HEK293T (cell line): ENCODE measurements at regions not wholly inside any gene's neighbourhood (a gene's known extent, or its start where the extent isn't known, plus 50 kb on each side); places are given as distances from the start of the nearest gene placed in this dataset.

ENCODE experiments used
- CTCF ChIA-PET: fragments of 350-600 bp; formaldehyde crosslinking; extraction: SDS; loops from one replicate; lab custom pipeline; 2021; ENCODE audit warnings: antibody characterized with exemption, inconsistent platforms; lab: Yijun Ruan, JAX
- POLR2A ChIA-PET: fragments of 350-600 bp; formaldehyde crosslinking; extraction: SDS; loops from one replicate; lab custom pipeline; 2020; ENCODE audit warnings: antibody characterized with exemption, inconsistent platforms; lab: Yijun Ruan, JAX
- DNase-seq: peaks from one replicate; pipeline ENCODE4 v3.0.0; 2012; ENCODE audit warnings: mixed read lengths; ENCODE audit errors: extremely low spot score
- ARNT ChIP-seq: fragments of 450-650 bp; IDR thresholded peaks from 2 replicates; pipeline ENCODE4 v1.6.1; 2017; ENCODE audit warnings: mild to moderate bottlenecking
- BHLHE40 ChIP-seq: fragments of 450-650 bp; IDR thresholded peaks from 2 replicates; pipeline ENCODE4 v1.6.1; 2016; ENCODE audit warnings: mild to moderate bottlenecking, moderate library complexity, borderline replicate concordance
- CTBP1 ChIP-seq: fragments of 450-650 bp; IDR thresholded peaks from 2 replicates; pipeline ENCODE4 v1.6.1; 2016; ENCODE audit warnings: borderline replicate concordance
- ELF4 ChIP-seq: fragments of 450-650 bp; IDR thresholded peaks from 2 replicates; pipeline ENCODE4 v1.6.1; 2017; ENCODE audit warnings: antibody characterized with exemption
- FOXA1 ChIP-seq: fragments of 450-650 bp; IDR thresholded peaks from 2 replicates; pipeline ENCODE4 v1.6.1; 2016; ENCODE audit warnings: mild to moderate bottlenecking
- FOXK2 ChIP-seq: fragments of 450-650 bp; IDR thresholded peaks from 2 replicates; pipeline ENCODE4 v1.6.1; 2016; ENCODE audit warnings: mild to moderate bottlenecking
- FOXM1 ChIP-seq: fragments of 450-650 bp; IDR thresholded peaks from 2 replicates; pipeline ENCODE4 v1.6.1; 2017; ENCODE audit warnings: mild to moderate bottlenecking, borderline replicate concordance
- HDGF ChIP-seq: fragments of 450-650 bp; IDR thresholded peaks from 2 replicates; pipeline ENCODE4 v1.6.1; 2017; ENCODE audit warnings: antibody characterized with exemption, borderline replicate concordance
- L3MBTL2 ChIP-seq: fragments of 450-650 bp; conservative IDR thresholded peaks from 2 replicates; pipeline ENCODE4 v1.6.1; 2016; ENCODE audit warnings: mild to moderate bottlenecking
- LEF1 ChIP-seq: fragments of 450-650 bp; IDR thresholded peaks from 2 replicates; pipeline ENCODE4 v1.6.1; 2017; ENCODE audit warnings: mild to moderate bottlenecking, borderline replicate concordance
- NFRKB ChIP-seq: fragments of 450-650 bp; IDR thresholded peaks from 2 replicates; pipeline ENCODE4 v1.6.1; 2016; ENCODE audit warnings: mild to moderate bottlenecking, moderate library complexity
- SP1 ChIP-seq: fragments of 450-650 bp; IDR thresholded peaks from 2 replicates; pipeline ENCODE4 v1.6.1; 2017
- SUZ12 ChIP-seq: fragments of 450-650 bp; IDR thresholded peaks from 2 replicates; pipeline ENCODE4 v1.6.1; 2016; ENCODE audit warnings: mild to moderate bottlenecking
- TARDBP ChIP-seq: fragments of 450-650 bp; IDR thresholded peaks from 2 replicates; pipeline ENCODE4 v1.6.1; 2016
- ZNF384 ChIP-seq: fragments of 450-650 bp; IDR thresholded peaks from 2 replicates; pipeline ENCODE4 v1.6.1; 2016
- TF ChIP-seq, protein P1 (sequence below): fragments of 450-650 bp; IDR thresholded peaks from 2 replicates; pipeline ENCODE4 v1.6.1; 2016

DNA sequence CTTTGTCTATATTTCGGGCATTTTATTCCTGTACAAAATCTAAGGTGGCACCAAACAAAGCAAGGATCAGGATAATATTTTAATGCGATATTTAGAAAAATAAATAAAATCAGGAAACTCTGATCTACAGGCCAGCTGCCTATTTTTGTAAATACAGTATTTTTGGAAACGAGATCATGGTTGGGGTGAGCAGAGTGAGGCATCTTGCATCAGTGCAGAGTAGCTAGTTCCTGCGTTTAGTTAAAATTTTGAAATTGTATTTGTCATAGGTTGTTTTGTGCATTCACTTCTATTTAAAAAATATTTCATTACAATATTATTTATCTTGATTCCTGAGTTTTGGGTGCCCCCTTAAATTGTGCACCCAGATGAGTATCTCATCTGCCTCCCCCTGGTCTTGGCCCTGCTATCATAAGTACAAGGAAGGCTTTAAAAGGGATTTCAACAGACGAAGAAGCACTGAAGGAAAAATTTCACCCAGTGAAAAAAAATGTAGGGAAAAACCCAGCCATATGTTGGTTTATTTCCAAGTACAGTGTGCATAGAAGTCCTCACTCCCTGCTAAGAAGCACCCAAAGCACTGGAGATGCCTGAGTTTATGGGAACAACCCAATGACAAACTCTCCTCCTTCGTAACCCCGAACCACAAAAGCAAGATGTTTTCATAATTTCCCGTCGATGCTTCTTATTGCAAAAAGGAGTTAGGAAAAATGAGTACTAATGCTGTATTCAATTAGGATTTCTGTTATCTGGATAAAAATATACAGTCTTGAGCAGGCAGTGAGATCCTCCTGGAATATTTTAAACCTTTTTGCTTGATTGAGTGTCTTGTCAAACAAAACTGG, 304.7 kb upstream of the CLINT1 start:
- POLR2A ChIA-PET, result no interaction called here
- no peak for DNase-seq
- TF ChIP-seq FOXA1 (no peak), ZNF384 (no peak), FOXK2 (no peak), SUZ12 (no peak), BHLHE40 (no peak), LEF1 (no peak), CTBP1 (no peak), L3MBTL2 (no peak), SP1 (no peak)
- TF ChIP-seq, protein P1, sequence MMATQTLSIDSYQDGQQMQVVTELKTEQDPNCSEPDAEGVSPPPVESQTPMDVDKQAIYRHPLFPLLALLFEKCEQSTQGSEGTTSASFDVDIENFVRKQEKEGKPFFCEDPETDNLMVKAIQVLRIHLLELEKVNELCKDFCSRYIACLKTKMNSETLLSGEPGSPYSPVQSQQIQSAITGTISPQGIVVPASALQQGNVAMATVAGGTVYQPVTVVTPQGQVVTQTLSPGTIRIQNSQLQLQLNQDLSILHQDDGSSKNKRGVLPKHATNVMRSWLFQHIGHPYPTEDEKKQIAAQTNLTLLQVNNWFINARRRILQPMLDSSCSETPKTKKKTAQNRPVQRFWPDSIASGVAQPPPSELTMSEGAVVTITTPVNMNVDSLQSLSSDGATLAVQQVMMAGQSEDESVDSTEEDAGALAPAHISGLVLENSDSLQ, result no peak
- CTCF ChIA-PET, result interaction anchor here (1.2 kb wide), 1 partner anchor 88 kb away, joined by 7 read pairs; no protein-coding TSS in a partner anchor

DNA sequence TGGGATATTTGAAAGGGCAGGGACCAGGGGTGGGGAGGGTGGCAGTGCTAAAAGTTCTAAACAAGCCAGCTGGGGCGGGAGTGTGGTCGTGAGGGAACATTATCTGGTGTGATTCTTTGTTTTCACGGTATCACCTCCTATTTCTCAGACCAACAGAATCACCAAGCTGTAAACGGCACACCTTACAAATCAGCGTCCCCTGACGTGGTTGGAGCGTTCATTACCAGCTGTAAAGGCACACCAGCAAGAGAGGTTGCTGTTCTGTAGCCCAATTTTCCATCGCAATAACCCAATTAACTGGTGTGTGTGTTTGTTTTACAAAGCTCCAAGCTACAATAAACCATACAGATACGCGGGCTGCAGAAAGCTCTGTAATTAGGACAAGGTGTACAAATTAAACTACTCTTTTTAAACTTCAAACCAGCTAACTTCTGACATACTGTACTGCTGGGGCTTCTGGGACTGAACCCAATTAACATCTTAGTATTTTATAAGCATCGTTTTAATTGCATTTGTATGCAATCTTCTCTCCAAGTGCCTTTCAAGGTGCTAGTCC, 303.6 kb upstream of the CLINT1 start:
- ChIA-PET CTCF (interaction anchor here (0.6 to 1.2 kb wide), 3 partner anchors 12 to 155 kb away, joined by 3 to 7 read pairs (median 4); no protein-coding TSS in a partner anchor), POLR2A (interaction anchor here (1.0 kb wide), 1 partner anchor 12 kb away, joined by 3 read pairs; no protein-coding TSS in a partner anchor)
- no peak for DNase-seq
- no peak for TF ChIP-seq LEF1
- no peak for TF ChIP-seq L3MBTL2
- no peak for TF ChIP-seq SP1
- no peak for TF ChIP-seq FOXK2
- no peak for TF ChIP-seq NFRKB
- TF ChIP-seq ELF4, result no peak
- TF ChIP-seq CTBP1, result no peak
- no peak for TF ChIP-seq SUZ12
- no peak for TF ChIP-seq ZNF384
- TF ChIP-seq FOXA1, result no peak
- TF ChIP-seq FOXM1, result no peak
- TF ChIP-seq, protein P1, result no peak
- TF ChIP-seq HDGF, result no peak

DNA sequence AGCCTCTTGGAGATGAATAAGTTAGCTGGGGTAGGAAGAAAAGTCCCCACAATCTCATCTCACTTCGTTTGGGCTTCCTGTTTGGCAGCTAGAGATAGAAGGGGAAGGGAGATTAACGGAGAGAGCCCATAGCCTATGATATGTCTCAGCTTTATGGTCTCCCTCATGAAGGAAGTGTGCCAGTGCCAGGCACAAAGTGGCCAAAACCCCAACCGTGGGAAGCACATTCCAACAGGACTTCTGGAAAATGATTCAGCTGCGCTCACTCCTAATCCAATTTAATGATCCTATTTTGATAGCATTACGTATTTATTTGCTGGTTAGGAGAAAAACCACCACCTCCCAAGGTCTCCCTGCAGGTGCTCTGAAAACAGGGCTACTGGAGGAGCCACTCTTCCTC, 303.1 kb upstream of the CLINT1 start:
- no peak for DNase-seq
- POLR2A ChIA-PET, result interaction anchor here (1.0 kb wide), 1 partner anchor 13 kb away, joined by 3 read pairs; no protein-coding TSS in a partner anchor
- CTCF ChIA-PET, result interaction anchor here (0.5 to 1.2 kb wide), 4 partner anchors 13 to 115 kb away, joined by 3 to 7 read pairs (median 3); no protein-coding TSS in a partner anchor
- no peak for TF ChIP-seq FOXK2
- TF ChIP-seq ZNF384, result no peak
- TF ChIP-seq LEF1, result no peak
- TF ChIP-seq CTBP1, result no peak
- no peak for TF ChIP-seq L3MBTL2
- TF ChIP-seq NFRKB, result no peak
- TF ChIP-seq ARNT, result no peak
- TF ChIP-seq BHLHE40, result no peak
- no peak for TF ChIP-seq FOXA1
- no peak for TF ChIP-seq SP1
- TF ChIP-seq HDGF, result no peak

DNA sequence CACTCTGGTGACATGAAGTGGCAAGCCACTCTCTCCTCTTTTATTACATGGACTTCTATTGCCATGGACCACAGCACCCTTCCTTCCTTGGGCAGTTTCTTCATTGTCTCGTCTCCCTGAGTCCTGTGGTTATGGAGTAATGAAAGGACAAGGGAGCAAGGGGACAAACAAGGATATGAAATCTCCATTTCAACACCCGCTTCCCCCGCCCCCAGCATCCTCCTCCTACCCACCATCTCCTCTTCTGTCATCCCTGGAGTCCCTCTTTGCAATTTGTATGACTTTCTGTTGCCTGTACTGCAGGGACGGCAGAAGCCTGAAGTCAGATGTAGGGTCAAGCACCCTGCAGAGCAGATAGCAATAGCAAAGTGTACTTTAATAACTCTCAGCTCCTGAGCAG, 300.7 kb upstream of the CLINT1 start:
- CTCF ChIA-PET, result no interaction called here
- POLR2A ChIA-PET, result no interaction called here

DNA sequence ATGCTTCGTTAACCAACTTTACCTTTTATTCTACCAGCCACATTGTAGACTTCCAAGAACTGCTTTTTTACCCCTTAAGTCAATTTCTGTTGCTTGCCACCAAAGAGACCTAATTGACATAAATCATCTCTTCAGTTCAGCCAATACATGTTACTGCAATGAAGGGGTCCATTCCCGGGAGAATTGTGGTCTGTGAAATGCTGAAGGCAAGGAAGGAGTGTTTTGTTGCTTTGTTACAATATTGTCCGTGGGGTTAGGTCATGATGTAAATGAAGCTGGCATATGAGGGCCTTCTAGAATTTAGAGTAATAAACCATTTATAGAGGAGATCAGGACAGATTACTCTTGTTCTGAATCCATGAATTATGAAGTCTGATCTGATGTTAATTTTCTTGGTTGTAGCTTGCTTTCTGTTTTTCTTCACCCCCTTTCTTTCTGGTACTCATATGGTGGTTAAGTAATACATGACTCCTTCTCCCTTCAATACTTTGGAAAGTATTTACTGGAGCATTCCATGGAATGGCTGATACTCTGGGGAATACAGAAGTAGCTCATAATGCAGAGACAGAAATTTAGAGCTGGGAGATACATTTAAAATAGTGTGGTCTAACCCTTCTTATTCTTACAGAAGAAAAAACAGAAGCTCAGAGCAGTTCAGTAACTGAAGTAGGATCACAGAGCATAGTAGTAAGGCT, 297.0 kb upstream of the CLINT1 start:
- CTCF ChIA-PET, result no interaction called here
- TF ChIP-seq SUZ12 (no peak), SP1 (no peak), L3MBTL2 (no peak), HDGF (no peak), TARDBP (no peak), FOXK2 (no peak)
- TF ChIP-seq, protein P1, result no peak
- no peak for DNase-seq
- POLR2A ChIA-PET, result no interaction called here

More for the DNA sequence above, 300.7 kb upstream of the CLINT1 start:
- no peak for DNase-seq
- no peak for TF ChIP-seq FOXA1

DNA sequence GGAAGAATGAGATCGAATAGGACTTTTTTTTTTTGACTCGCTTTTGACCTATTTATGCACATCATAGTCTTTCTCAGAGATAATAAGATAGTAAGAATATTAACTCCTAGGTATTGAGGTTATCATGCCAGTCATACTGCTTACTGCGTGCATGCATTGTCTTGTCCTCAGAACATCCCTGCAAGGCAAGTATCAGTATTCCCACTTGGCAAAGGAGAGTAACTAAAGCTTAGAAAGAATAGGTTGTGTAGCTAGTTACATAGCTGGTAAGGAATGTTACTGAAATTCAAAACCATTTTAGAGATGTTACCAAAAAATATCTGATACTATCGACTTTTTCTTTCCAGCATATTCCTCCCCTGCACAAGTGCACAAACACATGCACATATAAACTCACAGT, 296.1 kb upstream of the CLINT1 start:
- TF ChIP-seq NFRKB (no peak), TARDBP (no peak), ELF4 (no peak), BHLHE40 (no peak), L3MBTL2 (no peak), ZNF384 (no peak), FOXM1 (no peak), FOXA1 (no peak), SUZ12 (no peak), CTBP1 (no peak), FOXK2 (no peak), LEF1 (no peak), SP1 (no peak), HDGF (no peak), ARNT (no peak)
- TF ChIP-seq, protein P1, result no peak
- CTCF ChIA-PET, result interaction anchor here (1.0 to 1.3 kb wide), 2 partner anchors 13 to 80 kb away, joined by 3 read pairs; no protein-coding TSS in a partner anchor
- no peak for DNase-seq

More for the DNA sequence above, 296.1 kb upstream of the CLINT1 start:
- POLR2A ChIA-PET, result no interaction called here
